ENCODE measurements at regions not wholly inside any gene's neighbourhood (a gene's known extent, or its start where the extent isn't known, plus 50 kb on each side); places are given as distances from the start of the nearest gene placed in this dataset.

DNA sequence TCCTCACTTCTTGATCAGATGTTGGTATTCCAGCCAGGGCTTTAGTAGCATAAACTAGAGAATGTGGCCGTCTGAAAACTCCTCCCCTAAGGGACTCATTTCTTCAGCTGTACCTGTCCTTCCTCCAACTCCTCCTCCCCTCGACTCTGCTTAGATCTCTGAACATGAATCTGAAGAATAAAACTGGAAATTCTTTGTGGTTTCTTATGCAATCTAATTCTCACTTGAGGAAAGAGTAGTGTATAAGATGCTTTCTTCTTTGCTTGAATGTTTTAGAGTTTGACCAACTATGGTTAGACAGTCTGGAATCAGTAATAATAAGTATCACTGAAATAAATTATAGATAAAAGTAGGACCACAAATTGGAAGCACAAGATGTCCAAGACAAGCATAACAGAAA is 128.5 kb downstream of the LRRC70 start:
- ChIA-PET POLR2A (no interaction called here), CTCF (no interaction called here)
- Mint-ChIP-seq H3K4me1 (ENCODE audit: insufficient read depth, unreplicated experiment) (peaks cover 5% of the 10 kb centered on the region), H3K4me3 (ENCODE audit: unreplicated experiment) (no peak overlapping the region), H3K27ac (ENCODE audit: low read depth, unreplicated experiment) (no peak overlapping the region), H3K27me3 (ENCODE audit: insufficient read depth, unreplicated experiment) (no peaks in the 10 kb centered on the region), H3K9me3 (ENCODE audit: unreplicated experiment) (no peaks in the 10 kb centered on the region), H3K36me3 (ENCODE audit: insufficient read depth, unreplicated experiment) (no peaks in the 10 kb centered on the region)
- BruUV-seq (replicated peaks): no TSS peak
- intact Hi-C loops (cut with micrococcal nuclease): no loop called here
- DNase-seq (ENCODE audit: unreplicated experiment): no peak
- TF ChIP-seq, protein P1, sequence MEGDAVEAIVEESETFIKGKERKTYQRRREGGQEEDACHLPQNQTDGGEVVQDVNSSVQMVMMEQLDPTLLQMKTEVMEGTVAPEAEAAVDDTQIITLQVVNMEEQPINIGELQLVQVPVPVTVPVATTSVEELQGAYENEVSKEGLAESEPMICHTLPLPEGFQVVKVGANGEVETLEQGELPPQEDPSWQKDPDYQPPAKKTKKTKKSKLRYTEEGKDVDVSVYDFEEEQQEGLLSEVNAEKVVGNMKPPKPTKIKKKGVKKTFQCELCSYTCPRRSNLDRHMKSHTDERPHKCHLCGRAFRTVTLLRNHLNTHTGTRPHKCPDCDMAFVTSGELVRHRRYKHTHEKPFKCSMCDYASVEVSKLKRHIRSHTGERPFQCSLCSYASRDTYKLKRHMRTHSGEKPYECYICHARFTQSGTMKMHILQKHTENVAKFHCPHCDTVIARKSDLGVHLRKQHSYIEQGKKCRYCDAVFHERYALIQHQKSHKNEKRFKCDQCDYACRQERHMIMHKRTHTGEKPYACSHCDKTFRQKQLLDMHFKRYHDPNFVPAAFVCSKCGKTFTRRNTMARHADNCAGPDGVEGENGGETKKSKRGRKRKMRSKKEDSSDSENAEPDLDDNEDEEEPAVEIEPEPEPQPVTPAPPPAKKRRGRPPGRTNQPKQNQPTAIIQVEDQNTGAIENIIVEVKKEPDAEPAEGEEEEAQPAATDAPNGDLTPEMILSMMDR (IDR thresholded peaks at IDR 0.05; ENCODE audit: unreplicated experiment): no peak

GRCh38 chr5:62705022-62705421 is 126.4 kb downstream of the LRRC70 start:
- no TSS peak for BruUV-seq (replicated peaks)
- H3K4me1 Mint-ChIP-seq (ENCODE audit: insufficient read depth, unreplicated experiment): peaks cover 5% of the 10 kb centered on the region
- ChIA-PET POLR2A (interaction anchor here (1.4 kb wide), 1 partner anchor 21 kb away, joined by 3 read pairs; no protein-coding TSS in a partner anchor), CTCF (interaction anchor here (0.6 kb wide), 1 partner anchor 49 kb away, joined by 3 read pairs; no protein-coding TSS in a partner anchor)
- TF ChIP-seq, protein P1 (IDR thresholded peaks at IDR 0.05; ENCODE audit: unreplicated experiment): no peak
- no peak for DNase-seq (ENCODE audit: unreplicated experiment)
- no peak overlapping the region for H3K4me3 Mint-ChIP-seq (ENCODE audit: unreplicated experiment)
- no peaks in the 10 kb centered on the region for H3K9me3 Mint-ChIP-seq (ENCODE audit: unreplicated experiment)
- H3K36me3 Mint-ChIP-seq (ENCODE audit: insufficient read depth, unreplicated experiment): no peaks in the 10 kb centered on the region
- no peak overlapping the region for H3K27ac Mint-ChIP-seq (ENCODE audit: low read depth, unreplicated experiment)
- intact Hi-C loops (cut with micrococcal nuclease): no loop called here
- H3K27me3 Mint-ChIP-seq (ENCODE audit: insufficient read depth, unreplicated experiment): no peaks in the 10 kb centered on the region

GRCh38 chr5:62702126-62702525 is 123.5 kb downstream of the LRRC70 start:
- no peak for DNase-seq (ENCODE audit: unreplicated experiment)
- H3K9me3 Mint-ChIP-seq (ENCODE audit: unreplicated experiment): no peaks in the 10 kb centered on the region
- H3K4me1 Mint-ChIP-seq (ENCODE audit: insufficient read depth, unreplicated experiment): no peaks in the 10 kb centered on the region
- H3K4me3 Mint-ChIP-seq (ENCODE audit: unreplicated experiment): no peak overlapping the region
- ChIA-PET POLR2A (no interaction called here), CTCF (no interaction called here)
- TF ChIP-seq, protein P1 (IDR thresholded peaks at IDR 0.05; ENCODE audit: unreplicated experiment): no peak
- no peak overlapping the region for H3K27ac Mint-ChIP-seq (ENCODE audit: low read depth, unreplicated experiment)
- BruUV-seq (replicated peaks): no TSS peak
- no peaks in the 10 kb centered on the region for H3K36me3 Mint-ChIP-seq (ENCODE audit: insufficient read depth, unreplicated experiment)
- H3K27me3 Mint-ChIP-seq (ENCODE audit: insufficient read depth, unreplicated experiment): no peaks in the 10 kb centered on the region
- intact Hi-C loops (cut with micrococcal nuclease): no loop called here

- Mint-ChIP-seq H3K4me3 (ENCODE audit: unreplicated experiment) (no peak overlapping the region), H3K9me3 (ENCODE audit: unreplicated experiment) (peaks cover 5% of the 10 kb centered on the region), H3K27me3 (ENCODE audit: insufficient read depth, unreplicated experiment) (no peaks in the 10 kb centered on the region), H3K4me1 (ENCODE audit: insufficient read depth, unreplicated experiment) (no peaks in the 10 kb centered on the region), H3K36me3 (ENCODE audit: insufficient read depth, unreplicated experiment) (no peaks in the 10 kb centered on the region), H3K27ac (ENCODE audit: low read depth, unreplicated experiment) (no peak overlapping the region)
- intact Hi-C loops (cut with micrococcal nuclease): no loop called here
- DNase-seq (ENCODE audit: unreplicated experiment): no peak
- no TSS peak for BruUV-seq (replicated peaks)
- CTCF ChIA-PET: interaction anchor here (0.7 kb wide), 1 partner anchor 695 kb away, joined by 5 read pairs; no protein-coding TSS in a partner anchor
- TF ChIP-seq, protein P1 (IDR thresholded peaks at IDR 0.05; ENCODE audit: unreplicated experiment): no peak
- POLR2A ChIA-PET: no interaction called here
Observed at GRCh38 chr5:62701036-62701435, 122.4 kb downstream of the LRRC70 start.

All from MCF 10A (cell line).